Kidney epithelial cell (primary cell): ENCODE measurements at regions not wholly inside any gene's neighbourhood (a gene's known extent, or its start where the extent isn't known, plus 50 kb on each side); places are given as distances from the start of the nearest gene placed in this dataset.

ENCODE experiments used
- DNase-seq: peaks from one replicate; pipeline ENCODE4 v3.0.0-alpha.2; 2010; ENCODE audit warnings: low read depth
- H3K27me3 ChIP-seq: 2 replicates; pipeline ENCODE4 v1.6.0; 2011; ENCODE audit warnings: low read length; ENCODE audit not compliant: control insufficient read depth, insufficient read depth
- H3K36me3 ChIP-seq: 2 replicates; pipeline ENCODE4 v1.5.1; 2011; ENCODE audit warnings: low read length; ENCODE audit not compliant: control insufficient read depth, insufficient read depth
- H3K4me3 ChIP-seq: 2 replicates; pipeline ENCODE4 v1.5.1; 2011; ENCODE audit warnings: low read depth, mild to moderate bottlenecking, control low read depth, low read length
- CTCF ChIP-seq: IDR thresholded peaks from 2 replicates; pipeline ENCODE4 v1.5.1; 2011; ENCODE audit warnings: mild to moderate bottlenecking, moderate library complexity, low read length, control low read depth, inconsistent platforms; ENCODE audit not compliant: insufficient read depth, poor library complexity, severe bottlenecking

- H3K4me3 ChIP-seq, result no peak overlapping the region
- H3K27me3 ChIP-seq, result no peaks in the 10 kb centered on the region
- TF ChIP-seq CTCF, result no peak
- no peak for DNase-seq
- H3K36me3 ChIP-seq, result no peaks in the 10 kb centered on the region
These were observed 106.3 kb upstream of the PRICKLE2 start for GRCh38 chr3:64331605-64332004.

- H3K36me3 ChIP-seq, result no peaks in the 10 kb centered on the region
- no peak overlapping the region for H3K4me3 ChIP-seq
- TF ChIP-seq CTCF, result no peak
- no peaks in the 10 kb centered on the region for H3K27me3 ChIP-seq
- DNase-seq, result no peak
These were observed 103.8 kb upstream of the PRICKLE2 start for GRCh38 chr3:64329037-64329436.

- no peak for DNase-seq
- no peaks in the 10 kb centered on the region for H3K27me3 ChIP-seq
- TF ChIP-seq CTCF, result no peak
- no peaks in the 10 kb centered on the region for H3K36me3 ChIP-seq
- H3K4me3 ChIP-seq, result no peak overlapping the region
These were observed 102.0 kb upstream of the PRICKLE2 start for GRCh38 chr3:64327100-64327804.

- peak; percentile 82 for DNase-seq
- Histone ChIP-seq H3K4me3 (no peak overlapping the region), H3K36me3 (no peaks in the 10 kb centered on the region), H3K27me3 (no peaks in the 10 kb centered on the region)
- TF ChIP-seq CTCF, result no peak
These were observed 96.5 kb upstream of the PRICKLE2 start for GRCh38 chr3:64321747-64322146.

- Histone ChIP-seq H3K27me3 (no peaks in the 10 kb centered on the region), H3K4me3 (no peak overlapping the region), H3K36me3 (no peaks in the 10 kb centered on the region)
- no peak for DNase-seq
- TF ChIP-seq CTCF, result peak; percentile 11
These were observed 94.1 kb upstream of the PRICKLE2 start for GRCh38 chr3:64319391-64319790.

- H3K36me3 ChIP-seq, result no peaks in the 10 kb centered on the region
- H3K27me3 ChIP-seq, result no peaks in the 10 kb centered on the region
- H3K4me3 ChIP-seq, result no peak overlapping the region
- no peak for DNase-seq
- TF ChIP-seq CTCF, result no peak
These were observed 93.5 kb upstream of the PRICKLE2 start for GRCh38 chr3:64318668-64319271.
